Astrocyte of the hippocampus (primary cell): ENCODE measurements at regions not wholly inside any gene's neighbourhood (a gene's known extent, or its start where the extent isn't known, plus 50 kb on each side); places are given as distances from the start of the nearest gene placed in this dataset.

Source experiments
- DNase-seq: peaks from one replicate; pipeline ENCODE4 v3.0.0; 2011; ENCODE audit warnings: low read depth, low spot score

DNA sequence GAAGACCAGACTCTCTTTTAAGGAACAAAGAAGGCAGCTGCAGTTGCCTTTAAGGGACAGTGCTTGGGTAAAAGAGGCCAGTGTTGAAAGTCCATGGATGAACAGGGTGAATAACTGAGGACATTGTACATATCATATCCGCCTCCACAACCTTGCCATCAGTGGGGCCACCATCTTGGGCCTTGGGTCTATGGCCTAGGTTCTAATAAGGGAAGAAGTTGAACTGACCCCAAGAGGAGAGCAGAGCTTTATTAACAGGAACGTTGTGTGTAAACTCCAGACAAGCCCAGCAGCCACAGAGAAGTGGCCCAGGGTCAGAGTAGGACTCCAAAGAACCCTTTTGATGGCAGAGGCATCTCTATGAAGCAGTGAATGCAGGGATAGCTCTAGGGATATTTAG is 332.8 kb downstream of the CYP26B1 start:
- no peak for DNase-seq

DNA sequence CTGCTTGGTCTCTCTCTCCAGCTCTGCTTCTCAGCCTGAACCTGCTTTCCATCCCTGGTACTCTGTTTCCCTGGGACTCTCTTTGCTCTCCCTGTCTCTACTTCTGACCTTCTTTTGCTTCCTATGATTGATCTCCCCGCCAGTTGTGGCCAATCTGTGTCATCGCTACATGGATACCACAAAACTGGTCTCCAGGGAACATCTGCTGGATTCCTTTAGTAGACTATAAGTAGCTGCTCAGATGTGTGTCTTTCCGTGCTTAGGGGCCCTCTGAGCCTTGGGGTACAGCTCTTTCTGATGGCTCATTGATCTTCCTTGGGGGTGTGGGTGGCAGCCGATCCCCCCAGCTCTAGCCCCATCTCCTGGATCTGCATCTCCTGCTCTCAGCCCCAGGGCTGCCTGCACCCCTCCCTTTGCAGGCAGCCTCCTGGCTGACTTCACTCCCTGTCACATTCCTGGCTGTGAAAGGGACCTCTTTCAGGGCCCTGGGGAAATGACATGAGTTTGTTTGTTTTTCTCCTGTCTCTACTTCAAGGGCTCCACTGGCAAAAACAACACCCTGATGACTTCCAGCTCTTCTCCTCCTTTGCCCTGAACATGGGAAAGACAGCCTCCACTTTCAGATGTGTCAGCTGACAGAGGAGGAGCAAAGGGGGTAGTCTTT is 333.7 kb downstream of the CYP26B1 start:
- DNase-seq = no peak

DNA sequence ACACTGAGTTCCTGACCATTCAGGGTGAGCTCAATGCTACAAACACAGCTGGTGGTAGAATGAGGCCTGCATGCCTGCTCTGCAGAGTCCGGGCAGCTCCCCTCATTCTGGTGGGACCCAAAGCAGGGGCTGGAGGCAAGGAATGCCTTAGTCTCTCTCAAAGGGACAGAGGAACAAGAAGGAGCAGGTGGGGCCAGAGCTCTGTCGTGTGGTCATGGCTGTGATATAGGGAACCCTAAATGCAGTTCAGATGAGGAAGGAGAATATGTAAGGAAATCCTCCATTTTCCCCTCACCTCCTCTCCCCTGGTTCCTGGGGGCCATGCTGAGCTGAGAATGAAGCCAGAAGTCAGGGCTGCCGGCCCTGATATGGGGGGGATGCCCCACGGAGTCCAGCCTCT is 334.3 kb downstream of the CYP26B1 start:
- DNase-seq = no peak

DNA sequence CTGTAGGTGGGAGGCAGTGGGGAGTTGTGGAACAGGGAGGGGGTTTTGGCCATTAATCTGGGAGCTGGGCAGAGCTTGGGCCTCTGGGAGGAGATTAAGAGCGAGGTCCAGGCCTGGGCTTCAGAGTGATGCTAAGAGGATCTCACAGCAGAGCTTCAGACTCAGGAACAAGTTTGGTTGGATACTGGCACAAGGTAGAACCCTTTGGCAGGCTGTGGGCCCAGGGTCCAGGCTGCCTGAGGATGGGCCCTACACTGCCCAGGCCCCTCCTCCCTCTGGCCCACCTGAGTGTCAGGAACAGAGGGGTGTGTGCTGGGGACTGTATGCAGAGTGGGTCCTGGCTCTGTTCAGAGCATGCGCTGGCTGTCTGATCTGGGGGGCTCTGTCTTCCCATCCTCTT is 334.9 kb downstream of the CYP26B1 start:
- DNase-seq = no peak

DNA sequence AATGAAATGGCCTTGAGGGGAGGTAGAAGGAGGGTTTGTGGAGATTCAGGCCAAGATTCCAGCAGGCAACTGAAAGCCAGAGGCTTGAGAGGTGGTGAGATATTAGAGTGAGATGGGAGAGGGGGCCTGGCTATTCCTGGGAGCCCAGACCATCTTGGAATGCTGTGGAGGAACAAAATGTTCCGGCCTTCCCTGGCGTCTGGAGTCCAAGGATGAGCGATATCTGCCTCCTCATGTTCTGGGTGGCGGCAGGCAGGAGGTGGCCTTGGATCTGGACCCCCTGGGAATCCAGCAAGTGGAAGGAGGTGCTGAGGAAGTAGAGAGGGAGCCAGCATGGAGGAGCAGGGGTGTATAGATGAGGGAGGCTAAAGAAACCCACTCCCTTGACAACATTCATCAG is 335.9 kb downstream of the CYP26B1 start:
- DNase-seq = no peak

DNA sequence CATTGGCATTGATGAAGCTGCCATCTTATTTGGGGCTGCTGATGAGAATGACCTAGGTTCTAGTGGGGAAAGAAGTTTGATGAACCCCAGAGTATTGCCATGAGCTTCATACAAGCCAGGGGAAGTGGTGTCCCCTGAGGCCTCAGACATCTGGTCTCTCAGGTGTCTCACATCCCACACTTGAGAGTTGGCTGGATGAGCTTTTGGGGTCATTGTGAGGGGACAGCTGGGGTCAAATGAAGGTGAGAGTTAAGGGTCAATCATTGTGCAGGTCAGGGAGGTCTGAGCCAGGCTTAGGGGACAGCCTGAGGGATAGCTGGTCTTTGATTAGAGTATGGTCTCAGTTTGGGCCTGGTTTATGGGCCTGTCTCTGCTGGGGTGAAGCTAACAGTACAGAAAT is 336.5 kb downstream of the CYP26B1 start:
- DNase-seq = no peak

DNA sequence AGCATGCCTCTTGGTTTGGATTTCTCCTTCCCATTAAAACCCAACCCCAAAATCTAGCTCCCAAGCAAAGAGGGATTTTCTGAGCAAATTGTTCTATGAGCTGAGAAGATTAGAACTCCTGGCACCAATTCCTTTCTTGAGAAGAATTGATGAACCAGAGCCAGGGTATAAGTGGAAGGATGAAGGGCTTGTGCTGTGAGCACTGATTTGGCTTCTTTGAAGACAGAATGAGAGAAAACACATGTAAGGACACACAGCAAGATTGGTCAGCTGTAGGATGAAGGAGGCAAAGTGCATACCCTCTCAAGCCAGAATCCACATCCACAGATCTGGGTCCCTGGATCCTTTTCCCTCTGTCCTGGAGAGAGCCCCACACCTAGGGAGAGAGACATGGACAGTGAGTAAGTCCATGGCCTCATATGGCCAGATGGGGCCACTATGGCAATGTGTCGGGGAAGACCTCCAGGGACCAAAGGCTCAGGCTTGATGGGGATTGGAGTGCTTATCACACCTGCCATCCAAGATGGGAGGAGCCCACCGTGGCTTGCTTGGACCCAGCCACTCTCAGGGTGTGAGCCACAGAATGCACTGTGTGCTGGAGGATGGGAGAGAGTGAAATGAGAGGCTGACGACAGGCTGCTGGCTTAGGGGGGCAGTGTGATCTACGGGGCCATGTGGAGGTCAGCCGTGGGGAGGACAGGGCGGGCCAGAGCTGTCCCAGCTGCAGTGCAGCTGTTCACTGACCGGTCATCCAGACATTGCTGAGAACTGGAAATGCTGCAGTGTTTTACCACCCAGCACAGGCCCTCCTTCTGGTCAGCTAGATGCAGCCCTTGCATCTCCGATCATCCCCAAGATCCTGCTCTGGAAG is 339.8 kb downstream of the CYP26B1 start:
- no peak for DNase-seq

DNA sequence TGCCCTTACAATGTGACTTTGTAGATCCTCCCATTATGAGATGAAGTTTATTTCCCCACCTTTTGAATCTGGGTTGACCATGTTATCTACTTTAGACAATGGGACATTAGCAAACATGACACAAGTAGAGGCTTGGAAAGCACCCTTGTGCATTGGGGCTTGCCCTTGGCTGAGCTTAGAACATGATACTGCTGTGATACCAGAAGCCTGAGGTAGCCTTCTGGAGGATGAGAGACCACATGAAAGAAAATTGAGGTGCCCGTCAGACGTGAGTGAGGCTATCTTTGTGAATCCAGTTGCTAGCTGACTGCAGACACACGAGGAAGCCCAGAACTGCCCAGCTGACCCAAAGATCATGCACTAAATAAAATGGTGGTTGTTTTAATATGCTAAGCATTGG is 341.2 kb downstream of the CYP26B1 start:
- no peak for DNase-seq

DNA sequence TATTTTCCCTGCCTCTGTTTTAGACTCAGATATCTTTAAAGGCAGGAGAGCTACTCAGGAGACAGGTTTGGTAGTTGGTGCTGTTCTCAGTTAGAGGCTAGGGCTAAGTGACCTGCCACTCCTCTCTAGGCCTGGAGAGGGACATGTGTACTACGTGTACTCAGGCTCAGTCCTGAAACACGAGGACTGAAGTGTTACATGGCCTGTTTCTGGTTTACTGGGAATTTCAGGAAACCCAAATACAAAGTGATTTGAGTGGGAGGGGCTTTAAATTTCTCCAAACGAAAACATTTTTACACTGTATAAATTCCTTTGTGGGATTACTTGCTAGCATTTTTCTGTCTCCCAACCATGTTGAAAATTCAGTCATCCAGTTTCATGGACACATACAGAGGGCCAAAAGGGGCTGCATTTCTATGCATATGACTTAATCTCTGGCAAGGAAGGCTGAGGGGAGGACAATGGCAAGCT is 343.3 kb downstream of the CYP26B1 start:
- DNase-seq = no peak

DNA sequence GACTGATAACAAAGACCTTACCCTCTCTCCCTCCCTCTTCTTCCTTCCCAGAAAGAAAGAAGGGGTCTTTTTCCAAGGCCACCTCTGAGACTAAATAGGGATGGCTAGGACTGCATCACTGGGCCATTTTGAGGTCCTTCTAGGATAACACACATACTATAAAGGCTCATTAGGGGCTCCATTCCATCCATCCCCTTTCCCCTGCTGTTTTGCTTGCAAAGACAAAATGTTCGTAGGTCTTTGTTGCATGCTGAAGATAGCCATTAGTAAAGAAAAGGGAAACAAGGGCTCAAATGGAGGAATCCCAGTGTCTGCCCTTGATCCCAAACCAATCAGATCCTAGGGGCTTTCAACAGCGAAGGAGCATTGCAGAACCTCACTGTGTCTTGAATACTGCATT is 344.3 kb downstream of the CYP26B1 start:
- DNase-seq = no peak

DNA sequence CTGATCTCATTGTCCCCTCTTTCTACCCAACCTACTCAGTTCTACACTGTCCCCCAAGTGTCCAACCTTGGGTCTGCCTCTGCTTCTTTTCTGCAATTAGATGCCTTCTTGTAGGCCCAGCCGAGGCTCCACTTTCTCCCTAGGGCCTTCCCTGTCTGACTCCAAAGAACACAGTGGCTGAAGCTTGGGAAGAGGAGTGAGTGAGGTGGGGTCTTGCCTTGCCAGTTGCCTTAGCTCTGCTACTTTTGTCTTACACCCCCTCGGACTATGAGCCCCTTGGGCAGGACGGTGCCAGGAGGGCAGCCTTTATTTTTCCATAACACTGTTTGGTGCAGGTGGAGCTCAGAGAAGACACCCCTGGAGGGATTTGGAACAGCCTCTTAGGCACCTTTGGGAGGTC is 345.1 kb downstream of the CYP26B1 start:
- DNase-seq = no peak

DNA sequence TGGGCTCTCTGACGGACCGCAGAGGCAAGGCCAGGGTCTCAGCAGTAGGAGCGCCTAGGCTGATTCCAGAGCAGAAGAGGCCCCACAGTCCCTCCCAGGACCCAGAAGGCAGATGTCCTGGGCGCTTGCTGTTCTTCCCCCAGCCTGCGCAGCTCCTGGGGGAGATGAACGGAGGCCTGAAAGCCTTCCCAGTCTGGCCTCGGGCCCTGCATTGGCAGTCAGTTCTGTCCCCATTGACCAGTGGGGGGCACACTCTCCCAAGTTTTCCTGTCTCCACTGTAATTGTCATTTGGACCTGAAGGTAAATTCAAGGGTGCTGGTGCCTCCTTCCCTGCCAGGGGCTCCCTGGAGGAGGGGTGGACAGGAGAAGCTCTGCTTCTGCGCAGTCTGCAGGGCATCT is 345.7 kb downstream of the CYP26B1 start:
- peak; percentile 68 for DNase-seq

DNA sequence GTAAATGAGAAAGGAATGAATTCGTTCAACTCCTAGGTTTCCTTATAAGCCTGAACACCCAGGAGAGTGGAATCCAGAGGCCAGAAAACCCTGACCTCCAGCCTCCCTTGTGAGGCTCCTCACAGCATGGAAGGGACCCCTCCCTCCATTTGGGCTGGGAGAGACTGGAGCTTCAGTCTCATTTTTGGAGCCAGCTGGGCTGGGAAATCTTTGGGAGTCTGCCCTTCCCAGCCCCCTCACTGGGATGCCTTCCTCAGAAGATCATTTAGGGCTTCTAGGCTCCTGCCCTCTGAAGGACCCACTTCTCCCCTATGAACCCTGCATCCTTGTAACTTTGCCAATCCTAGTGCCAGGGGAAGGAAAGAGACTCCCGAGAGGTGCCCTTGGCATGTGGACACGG is 346.1 kb downstream of the CYP26B1 start:
- DNase-seq = no peak

DNA sequence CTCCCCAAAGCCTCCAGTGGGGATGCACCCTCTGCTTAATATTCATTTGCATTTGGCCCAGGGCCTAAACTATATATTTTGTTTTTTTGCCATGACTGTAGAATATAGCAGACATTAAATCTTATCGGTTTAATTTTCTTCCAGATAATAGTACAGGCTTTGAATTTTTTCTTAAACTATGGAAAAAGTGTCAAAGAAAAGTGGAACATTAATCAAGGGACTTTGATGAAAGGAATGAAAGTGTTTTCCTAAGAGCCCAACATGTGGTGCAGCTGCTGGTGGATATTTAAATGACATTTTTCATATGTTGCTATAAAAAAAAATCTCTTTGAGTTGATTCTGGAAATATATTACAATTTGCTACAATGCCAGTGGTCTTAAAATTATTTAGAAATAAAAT is 346.8 kb downstream of the CYP26B1 start:
- no peak for DNase-seq

DNA sequence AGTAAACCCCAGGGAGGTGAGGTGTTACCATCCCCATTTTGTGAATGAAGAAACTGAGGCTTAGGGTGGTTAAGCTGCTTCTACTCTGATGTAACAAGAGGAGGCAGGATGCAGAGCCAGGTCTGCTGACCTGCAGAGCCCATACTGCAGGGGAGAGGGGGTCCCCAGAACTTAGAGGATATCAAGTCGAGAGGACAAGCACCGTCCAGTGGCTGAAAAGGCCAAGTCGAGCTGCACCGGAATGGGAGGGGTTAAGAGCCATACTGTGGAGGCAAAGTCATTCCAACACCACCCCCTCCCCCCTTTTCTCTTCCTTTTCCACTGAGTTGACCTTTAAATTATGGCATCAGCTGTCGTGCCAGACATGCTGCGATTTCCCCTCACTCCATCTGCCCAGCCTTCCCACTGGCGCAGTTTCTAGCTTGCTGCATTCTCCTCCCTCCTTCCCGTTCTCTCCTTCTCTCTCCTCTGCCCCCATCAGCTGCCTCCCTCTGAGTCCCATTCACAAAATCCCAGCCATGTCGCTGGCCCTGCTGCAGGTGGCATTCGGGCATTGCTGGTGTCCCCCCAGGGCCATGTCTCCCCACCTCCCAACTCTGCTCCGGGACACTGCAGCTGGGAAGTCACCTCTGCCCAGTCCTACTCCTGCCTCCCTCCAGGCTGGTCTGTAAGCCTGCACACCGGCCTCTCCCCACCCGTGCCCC is 346.9 kb downstream of the DYSF start:
- no peak for DNase-seq

DNA sequence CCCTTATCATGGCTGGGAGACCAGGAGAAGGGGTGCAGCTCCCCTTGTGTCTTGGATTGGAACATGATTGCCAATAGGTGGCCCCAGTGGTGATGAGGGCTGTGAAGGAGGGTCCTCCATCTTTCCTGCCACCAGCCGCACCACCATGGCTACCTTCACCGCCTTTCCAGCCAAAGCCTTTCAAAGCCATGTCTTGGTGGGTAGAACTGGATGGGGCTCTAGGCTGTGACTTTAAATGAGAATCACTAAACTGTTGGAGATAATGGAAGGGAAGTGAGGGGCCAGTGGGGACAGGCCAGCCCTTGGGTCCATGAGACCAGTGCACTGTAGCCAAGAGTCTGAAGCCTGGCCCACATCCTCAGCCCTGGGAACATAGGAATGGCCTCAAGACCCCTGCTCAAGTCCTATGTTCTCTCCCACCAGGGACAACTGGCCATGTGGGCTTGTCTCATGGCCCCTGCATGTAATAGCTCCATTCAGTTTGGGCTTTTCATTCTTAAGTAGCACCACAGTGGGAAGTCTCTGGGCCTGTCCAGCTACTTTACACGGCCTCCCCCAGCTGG is 345.7 kb downstream of the DYSF start:
- DNase-seq = no peak

DNA sequence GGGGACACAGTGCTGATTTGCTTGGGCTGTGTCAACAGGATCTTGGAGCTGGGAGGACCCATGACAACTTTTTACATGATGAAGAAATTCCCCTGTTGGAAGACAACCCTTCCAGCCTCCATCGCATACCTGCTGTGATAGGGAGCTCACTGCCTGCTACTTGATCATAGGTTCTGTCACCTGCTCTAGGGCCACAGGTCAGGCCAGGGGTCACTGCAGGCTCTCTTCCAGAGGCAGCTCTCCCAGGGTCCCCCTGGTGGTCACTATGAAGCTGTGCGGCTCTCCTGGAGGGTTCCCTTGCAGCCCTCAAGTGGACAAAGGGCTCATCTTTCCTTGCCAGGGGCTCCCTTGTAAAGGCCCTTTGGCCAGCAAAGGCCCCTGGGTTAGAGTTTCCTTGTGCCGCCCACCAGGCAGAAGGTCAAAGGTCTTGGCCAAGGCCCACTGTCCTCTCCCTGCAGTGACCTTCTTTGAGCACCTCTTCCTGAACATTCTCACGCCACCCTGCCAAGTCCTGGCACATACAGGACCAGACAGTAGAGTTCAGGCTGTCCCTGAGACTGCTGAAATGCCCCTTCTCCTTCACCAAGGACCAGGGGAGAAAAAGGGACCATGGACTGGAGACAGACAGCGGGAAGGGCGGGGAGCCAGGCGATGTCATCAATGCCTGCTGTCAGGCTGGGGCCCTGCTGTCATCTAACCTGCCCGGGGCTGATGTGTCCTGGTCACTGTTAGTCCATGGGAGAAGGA is 345.1 kb downstream of the DYSF start:
- DNase-seq = peak; percentile 39

DNA sequence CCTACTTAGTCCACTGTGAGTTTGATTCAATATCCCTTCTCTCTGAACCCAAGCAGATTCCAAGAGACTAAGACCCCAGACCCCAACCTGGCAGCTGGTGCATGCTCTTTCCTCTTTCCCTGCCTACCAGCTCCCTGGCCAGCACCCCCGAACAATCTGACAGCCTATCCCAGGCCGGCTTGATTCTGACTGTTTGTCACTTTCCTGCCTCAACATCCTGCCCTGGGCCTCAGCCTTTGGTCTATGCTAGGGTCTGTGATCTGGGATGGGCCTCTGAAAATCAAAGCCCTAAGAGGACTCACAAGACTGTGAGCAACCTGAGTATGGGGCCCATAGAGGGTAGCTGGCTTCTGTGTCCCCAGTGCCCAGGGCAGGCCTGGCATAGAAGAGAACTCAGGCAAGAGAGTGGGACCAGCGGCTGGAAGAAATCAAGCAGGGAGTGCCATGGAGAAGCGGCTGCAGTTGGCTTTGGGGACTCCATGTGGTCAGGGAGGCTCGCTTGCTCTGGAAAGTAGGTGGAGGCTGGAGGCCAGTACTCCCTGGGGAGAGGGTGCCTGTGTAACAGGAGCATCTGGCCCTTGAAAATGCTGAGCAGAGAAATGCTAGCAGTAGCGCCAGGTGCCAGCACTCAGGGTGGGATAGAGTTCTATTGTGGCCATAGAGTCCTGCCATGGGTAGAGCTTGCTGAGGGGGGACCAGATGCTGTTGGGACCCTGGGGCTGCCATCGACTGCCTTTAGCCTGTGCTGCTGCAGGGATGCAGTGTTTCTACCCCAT is 343.9 kb downstream of the DYSF start:
- no peak for DNase-seq

DNA sequence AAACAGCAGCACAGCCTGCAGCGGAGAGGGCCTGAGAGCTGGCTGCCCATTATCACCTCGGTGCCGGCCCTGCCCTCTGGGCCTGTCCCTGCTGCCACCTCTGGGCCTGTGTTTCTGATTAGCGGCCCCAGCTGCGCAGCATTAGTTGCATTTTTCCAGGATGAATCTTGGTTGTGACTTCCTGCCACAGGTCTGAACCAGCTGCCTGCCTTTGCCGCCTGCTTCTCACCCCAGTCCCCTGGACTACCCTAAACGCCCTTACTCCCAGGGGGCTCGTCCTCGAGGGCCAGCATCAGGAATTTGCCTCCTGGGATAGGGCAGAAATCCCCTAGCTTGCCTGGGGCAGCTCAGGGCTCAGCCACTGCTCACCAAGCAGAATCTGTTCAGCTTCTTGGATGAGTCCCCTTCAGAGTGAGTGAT is 342.8 kb downstream of the DYSF start:
- peak; percentile 53 for DNase-seq

DNA sequence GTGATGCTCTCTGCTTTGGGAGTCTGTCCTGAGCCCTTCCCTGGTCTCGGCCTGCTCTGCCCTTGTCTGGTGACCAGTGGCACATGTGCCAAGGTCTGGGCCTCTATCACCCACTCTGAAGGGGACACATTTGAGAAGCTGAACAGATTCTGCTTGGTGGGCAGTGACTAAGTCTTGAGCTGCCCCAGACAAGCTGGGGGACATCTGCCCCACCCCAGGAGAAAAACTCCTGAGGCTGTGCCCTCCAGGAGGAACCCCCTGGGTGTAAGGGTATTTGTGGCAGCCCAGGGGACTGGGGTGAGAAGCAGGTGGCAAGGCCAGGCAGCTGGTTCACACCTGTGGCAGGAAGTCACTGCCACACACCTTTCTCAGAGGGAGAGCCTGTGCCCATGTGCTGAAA is 342.1 kb downstream of the DYSF start:
- DNase-seq = no peak

DNA sequence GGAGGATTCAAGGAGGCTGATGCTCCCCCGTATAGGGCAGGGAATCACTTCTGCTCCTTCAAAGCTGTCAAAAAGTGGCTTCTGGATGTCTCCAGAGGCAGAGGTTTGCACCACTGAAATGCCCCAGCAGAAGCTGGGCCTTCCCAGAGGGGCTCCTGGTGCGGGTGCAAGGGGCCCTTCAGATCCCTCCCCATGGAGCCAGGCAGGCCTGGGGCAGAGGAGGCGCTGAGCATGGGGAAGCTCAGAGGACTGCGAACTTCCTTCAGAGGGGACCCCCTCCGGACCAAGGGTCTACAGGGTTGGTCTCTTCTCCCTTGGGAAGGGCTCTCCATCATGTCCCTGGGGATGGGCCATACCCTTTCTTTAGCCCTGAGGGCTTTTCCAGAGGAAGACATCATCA is 341.2 kb downstream of the DYSF start:
- DNase-seq = no peak
